ENCODE measurements at regions not wholly inside any gene's neighbourhood (a gene's known extent, or its start where the extent isn't known, plus 50 kb on each side); places are given as distances from the start of the nearest gene placed in this dataset.

- TF ChIP-seq CTCF (IDR thresholded peaks at IDR 0.05) (no peak), POLR2A (IDR thresholded peaks at IDR 0.05) (no peak)
These were observed 965.6 kb upstream of the NRXN1 start for GRCh38 chr2:51997571-51997970.
